ENCODE measurements at regions not wholly inside any gene's neighbourhood (a gene's known extent, or its start where the extent isn't known, plus 50 kb on each side); places are given as distances from the start of the nearest gene placed in this dataset.

- TF ChIP-seq, protein P1, sequence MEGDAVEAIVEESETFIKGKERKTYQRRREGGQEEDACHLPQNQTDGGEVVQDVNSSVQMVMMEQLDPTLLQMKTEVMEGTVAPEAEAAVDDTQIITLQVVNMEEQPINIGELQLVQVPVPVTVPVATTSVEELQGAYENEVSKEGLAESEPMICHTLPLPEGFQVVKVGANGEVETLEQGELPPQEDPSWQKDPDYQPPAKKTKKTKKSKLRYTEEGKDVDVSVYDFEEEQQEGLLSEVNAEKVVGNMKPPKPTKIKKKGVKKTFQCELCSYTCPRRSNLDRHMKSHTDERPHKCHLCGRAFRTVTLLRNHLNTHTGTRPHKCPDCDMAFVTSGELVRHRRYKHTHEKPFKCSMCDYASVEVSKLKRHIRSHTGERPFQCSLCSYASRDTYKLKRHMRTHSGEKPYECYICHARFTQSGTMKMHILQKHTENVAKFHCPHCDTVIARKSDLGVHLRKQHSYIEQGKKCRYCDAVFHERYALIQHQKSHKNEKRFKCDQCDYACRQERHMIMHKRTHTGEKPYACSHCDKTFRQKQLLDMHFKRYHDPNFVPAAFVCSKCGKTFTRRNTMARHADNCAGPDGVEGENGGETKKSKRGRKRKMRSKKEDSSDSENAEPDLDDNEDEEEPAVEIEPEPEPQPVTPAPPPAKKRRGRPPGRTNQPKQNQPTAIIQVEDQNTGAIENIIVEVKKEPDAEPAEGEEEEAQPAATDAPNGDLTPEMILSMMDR (conservative IDR thresholded peaks at IDR 0.05; ENCODE audit: low read depth), result no peak
- POLR2A ChIA-PET (ENCODE audit: low non-redundant PET), result no interaction called here
- no peak for DNase-seq (ENCODE audit: low spot score)
- no peak overlapping the region for H3K27ac ChIP-seq
- CTCF ChIA-PET, result no interaction called here
These were observed 190.6 kb downstream of the MANEA start for GRCh38 chr6:95767897-95768463.

DNA sequence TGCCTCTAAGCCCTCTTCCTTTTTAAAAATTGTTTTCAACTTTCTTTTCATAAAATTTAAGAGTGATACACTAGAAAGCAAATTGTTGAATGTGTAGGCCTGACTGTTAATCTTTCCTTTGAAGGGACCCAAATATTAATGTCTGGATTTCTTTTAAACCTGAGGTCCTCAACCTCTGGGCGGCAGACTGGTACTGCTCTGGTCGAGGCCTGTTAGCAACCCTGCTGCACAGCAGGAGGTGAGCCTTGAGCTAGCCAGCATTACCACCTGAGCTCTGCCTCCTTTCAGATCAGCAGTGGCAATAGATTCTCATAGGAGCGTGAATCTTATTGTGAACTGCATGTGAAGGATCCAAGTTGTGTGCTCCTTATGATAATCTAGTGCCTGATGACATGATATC is 191.2 kb downstream of the MANEA start:
- POLR2A ChIA-PET (ENCODE audit: low non-redundant PET), result no interaction called here
- no peak overlapping the region for H3K27ac ChIP-seq
- no peak for DNase-seq (ENCODE audit: low spot score)
- CTCF ChIA-PET, result no interaction called here
- TF ChIP-seq, protein P1 (conservative IDR thresholded peaks at IDR 0.05; ENCODE audit: low read depth), result no peak

DNA sequence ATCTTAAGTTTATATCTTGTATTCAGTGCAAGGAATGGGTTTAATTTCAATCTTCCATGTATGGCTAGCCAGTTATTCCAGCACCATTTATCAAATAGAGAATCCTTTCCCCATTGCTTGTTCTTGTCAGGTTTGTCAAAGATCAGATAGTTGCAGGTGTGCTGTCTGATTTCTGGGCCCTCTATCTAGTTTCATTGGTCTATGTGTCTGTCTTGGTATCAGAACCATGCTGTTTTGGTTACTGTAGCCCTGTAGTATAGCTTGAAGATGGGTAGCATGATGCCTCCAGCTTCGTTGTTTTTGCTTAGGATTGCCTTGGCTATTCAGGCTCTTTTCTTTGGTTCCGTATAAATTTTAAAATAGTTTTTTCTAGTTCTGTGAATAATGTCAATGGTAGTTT is 200.0 kb downstream of the MANEA start:
- no peak overlapping the region for H3K27ac ChIP-seq
- TF ChIP-seq, protein P1 (conservative IDR thresholded peaks at IDR 0.05; ENCODE audit: low read depth), result no peak
- no peak for DNase-seq (ENCODE audit: low spot score)
- ChIA-PET POLR2A (ENCODE audit: low non-redundant PET) (no interaction called here), CTCF (no interaction called here)

DNA sequence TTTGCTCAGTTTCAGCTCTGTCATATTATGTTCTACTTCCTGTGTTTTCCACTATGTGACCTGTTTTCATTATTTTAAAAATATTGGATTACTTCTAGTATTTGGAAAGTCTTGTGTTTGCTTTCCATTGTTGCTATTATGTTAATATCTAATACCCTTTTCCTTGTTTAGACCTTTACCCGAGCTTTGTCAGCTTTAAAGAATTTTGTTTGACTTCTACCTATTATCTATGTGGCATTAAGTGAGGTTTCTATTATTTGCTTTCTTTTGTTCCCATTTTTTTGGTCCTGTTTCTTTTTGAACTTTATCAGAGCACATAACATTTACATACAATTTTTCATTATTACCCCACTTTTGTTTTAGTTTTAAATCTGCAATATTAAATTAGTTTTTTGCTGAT is 202.7 kb downstream of the MANEA start:
- no peak overlapping the region for H3K27ac ChIP-seq
- ChIA-PET POLR2A (ENCODE audit: low non-redundant PET) (no interaction called here), CTCF (no interaction called here)
- no peak for DNase-seq (ENCODE audit: low spot score)
- TF ChIP-seq, protein P1 (conservative IDR thresholded peaks at IDR 0.05; ENCODE audit: low read depth), result no peak

- POLR2A ChIA-PET (ENCODE audit: low non-redundant PET), result no interaction called here
- no peak overlapping the region for H3K27ac ChIP-seq
- no peak for DNase-seq (ENCODE audit: low spot score)
- TF ChIP-seq, protein P1 (conservative IDR thresholded peaks at IDR 0.05; ENCODE audit: low read depth), result no peak
- CTCF ChIA-PET, result no interaction called here
These were observed 206.7 kb downstream of the MANEA start for GRCh38 chr6:95784019-95784418.

GRCh38 chr6:95784869-95785268 is 207.5 kb downstream of the MANEA start:
- ChIA-PET CTCF (no interaction called here), POLR2A (ENCODE audit: low non-redundant PET) (no interaction called here)
- H3K27ac ChIP-seq, result no peak overlapping the region
- DNase-seq (ENCODE audit: low spot score), result no peak
- TF ChIP-seq, protein P1 (conservative IDR thresholded peaks at IDR 0.05; ENCODE audit: low read depth), result no peak

- no peak for DNase-seq (ENCODE audit: low spot score)
- ChIA-PET POLR2A (ENCODE audit: low non-redundant PET) (no interaction called here), CTCF (no interaction called here)
- no peak overlapping the region for H3K27ac ChIP-seq
- TF ChIP-seq, protein P1 (conservative IDR thresholded peaks at IDR 0.05; ENCODE audit: low read depth), result no peak
These were observed 208.4 kb downstream of the MANEA start for GRCh38 chr6:95785785-95786184.

Data from RWPE1 (cell line).